ENCODE measurements at regions not wholly inside any gene's neighbourhood (a gene's known extent, or its start where the extent isn't known, plus 50 kb on each side); places are given as distances from the start of the nearest gene placed in this dataset.

DNA sequence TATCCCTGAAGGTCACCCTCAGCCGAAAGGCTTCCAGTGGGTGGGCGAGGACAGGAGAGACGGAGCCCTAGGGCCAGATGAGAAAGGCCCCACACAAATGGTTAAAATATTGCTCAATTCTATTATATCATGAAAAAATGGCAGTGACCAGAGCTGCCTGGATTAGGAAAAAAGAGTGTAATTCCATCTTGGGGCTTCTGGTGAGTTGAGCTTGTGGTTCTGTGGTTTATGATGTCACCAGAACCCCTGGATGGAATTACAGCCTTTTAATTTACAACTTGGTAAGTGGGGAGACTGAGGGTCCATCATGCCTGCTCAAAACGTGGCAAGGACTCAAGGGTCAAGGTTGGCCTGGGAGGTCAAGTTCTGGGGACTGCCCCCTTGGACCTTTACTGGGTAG lies 55.5 kb upstream of the STC2 start:
- DNase-seq (ENCODE audit: low spot score), result no peak
- Histone ChIP-seq H3K27ac (no peak overlapping the region), H3K36me3 (no peaks in the 10 kb centered on the region), H3K27me3 (no peaks in the 10 kb centered on the region), H3K4me3 (no peak overlapping the region), H3K4me1 (no peaks in the 10 kb centered on the region), H3K9me3 (no peaks in the 10 kb centered on the region)
- TF ChIP-seq, protein P1, sequence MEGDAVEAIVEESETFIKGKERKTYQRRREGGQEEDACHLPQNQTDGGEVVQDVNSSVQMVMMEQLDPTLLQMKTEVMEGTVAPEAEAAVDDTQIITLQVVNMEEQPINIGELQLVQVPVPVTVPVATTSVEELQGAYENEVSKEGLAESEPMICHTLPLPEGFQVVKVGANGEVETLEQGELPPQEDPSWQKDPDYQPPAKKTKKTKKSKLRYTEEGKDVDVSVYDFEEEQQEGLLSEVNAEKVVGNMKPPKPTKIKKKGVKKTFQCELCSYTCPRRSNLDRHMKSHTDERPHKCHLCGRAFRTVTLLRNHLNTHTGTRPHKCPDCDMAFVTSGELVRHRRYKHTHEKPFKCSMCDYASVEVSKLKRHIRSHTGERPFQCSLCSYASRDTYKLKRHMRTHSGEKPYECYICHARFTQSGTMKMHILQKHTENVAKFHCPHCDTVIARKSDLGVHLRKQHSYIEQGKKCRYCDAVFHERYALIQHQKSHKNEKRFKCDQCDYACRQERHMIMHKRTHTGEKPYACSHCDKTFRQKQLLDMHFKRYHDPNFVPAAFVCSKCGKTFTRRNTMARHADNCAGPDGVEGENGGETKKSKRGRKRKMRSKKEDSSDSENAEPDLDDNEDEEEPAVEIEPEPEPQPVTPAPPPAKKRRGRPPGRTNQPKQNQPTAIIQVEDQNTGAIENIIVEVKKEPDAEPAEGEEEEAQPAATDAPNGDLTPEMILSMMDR (IDR thresholded peaks at IDR 0.05), result no peak

GRCh38 chr5:173378727-173379126 lies 50.5 kb upstream of the STC2 start:
- TF ChIP-seq, protein P1 (IDR thresholded peaks at IDR 0.05), result no peak
- DNase-seq (ENCODE audit: low spot score), result no peak
- Histone ChIP-seq H3K4me1 (no peaks in the 10 kb centered on the region), H3K27ac (no peak overlapping the region), H3K9me3 (no peaks in the 10 kb centered on the region), H3K4me3 (no peak overlapping the region), H3K36me3 (no peaks in the 10 kb centered on the region), H3K27me3 (no peaks in the 10 kb centered on the region)
